MM.1S (cell line): ENCODE measurements at regions not wholly inside any gene's neighbourhood (a gene's known extent, or its start where the extent isn't known, plus 50 kb on each side); places are given as distances from the start of the nearest gene placed in this dataset.

Source experiments
- DNase-seq: peaks from one replicate; pipeline ENCODE4 v3.0.0-alpha.2; 2015
- H2AFZ ChIP-seq: fragments of 300-600 bp; sonication (generic); 2 replicates; pipeline ENCODE4 v1.6.0; 2016; ENCODE audit warnings: antibody characterized with exemption, low read length
- H3F3A ChIP-seq: fragments of 300-600 bp; sonication (generic); 2 replicates; pipeline ENCODE4 v1.6.1; 2016; ENCODE audit warnings: mild to moderate bottlenecking, antibody characterized with exemption, low read length, moderate library complexity, mixed read lengths; ENCODE audit not compliant: insufficient read depth
- H3K27ac ChIP-seq: fragments of 300-600 bp; sonication (generic); 2 replicates; pipeline ENCODE4 v1.5.1; 2016; ENCODE audit warnings: mild to moderate bottlenecking, low read length
- H3K27me3 ChIP-seq: fragments of 300-600 bp; sonication (generic); replicated peaks from 2 replicates; pipeline ENCODE4 v1.6.0; 2016; ENCODE audit warnings: low read length; ENCODE audit not compliant: insufficient read depth
- H3K36me3 ChIP-seq: fragments of 300-600 bp; sonication (generic); replicated peaks from 2 replicates; pipeline ENCODE4 v1.6.1; 2016; ENCODE audit warnings: mild to moderate bottlenecking, low read length, mixed read lengths; ENCODE audit not compliant: insufficient read depth
- H3K4me1 ChIP-seq: fragments of 300-600 bp; sonication (generic); 2 replicates; pipeline ENCODE4 v1.6.1; 2016; ENCODE audit warnings: low read length, mixed read lengths
- H3K4me2 ChIP-seq: fragments of 300-600 bp; sonication (generic); 2 replicates; pipeline ENCODE4 v1.6.0; 2016; ENCODE audit warnings: low read depth, low read length
- H3K4me3 ChIP-seq: fragments of 300-600 bp; sonication (generic); 2 replicates; pipeline ENCODE4 v1.5.1; 2016; ENCODE audit warnings: low read length, mixed read lengths
- H3K79me2 ChIP-seq: fragments of 300-600 bp; sonication (generic); 2 replicates; pipeline ENCODE4 v1.6.1; 2016; ENCODE audit warnings: mixed run types, low read length, mixed read lengths
- H3K9ac ChIP-seq: fragments of 300-600 bp; sonication (generic); 2 replicates; pipeline ENCODE4 v1.6.1; 2016; ENCODE audit warnings: low read length, mixed read lengths
- H3K9me2 ChIP-seq: fragments of 300-600 bp; sonication (generic); replicated peaks from 2 replicates; pipeline ENCODE4 v1.6.1; 2016; ENCODE audit warnings: mild to moderate bottlenecking, low read length, mixed read lengths; ENCODE audit not compliant: insufficient read depth
- H3K9me3 ChIP-seq: fragments of 300-600 bp; sonication (generic); replicated peaks from 2 replicates; pipeline ENCODE4 v1.6.1; 2016; ENCODE audit warnings: mild to moderate bottlenecking, low read length, mixed read lengths; ENCODE audit not compliant: insufficient read depth
- H4K20me1 ChIP-seq: fragments of 300-600 bp; sonication (generic); 2 replicates; pipeline ENCODE4 v1.6.1; 2016; ENCODE audit warnings: mild to moderate bottlenecking, low read length, moderate library complexity, mixed read lengths; ENCODE audit not compliant: insufficient read depth
- EZH2 ChIP-seq: fragments of 300-600 bp; sonication (generic); optimal IDR thresholded peaks from 2 replicates; pipeline ENCODE3; 2017; ENCODE audit warnings: low read depth, mild to moderate bottlenecking, antibody characterized with exemption, low read length, mixed read lengths
- EZH2phosphoT487 ChIP-seq: fragments of 300-600 bp; sonication (generic); IDR thresholded peaks from 2 replicates; pipeline ENCODE4 v1.6.1; 2018; ENCODE audit warnings: antibody characterized with exemption, low read length
- TF ChIP-seq, protein P1 (sequence below): fragments of 300-600 bp; sonication (generic); IDR thresholded peaks from 2 replicates; pipeline ENCODE4 v1.5.1; 2016; ENCODE audit warnings: antibody characterized with exemption, low read length, mixed read lengths

DNA sequence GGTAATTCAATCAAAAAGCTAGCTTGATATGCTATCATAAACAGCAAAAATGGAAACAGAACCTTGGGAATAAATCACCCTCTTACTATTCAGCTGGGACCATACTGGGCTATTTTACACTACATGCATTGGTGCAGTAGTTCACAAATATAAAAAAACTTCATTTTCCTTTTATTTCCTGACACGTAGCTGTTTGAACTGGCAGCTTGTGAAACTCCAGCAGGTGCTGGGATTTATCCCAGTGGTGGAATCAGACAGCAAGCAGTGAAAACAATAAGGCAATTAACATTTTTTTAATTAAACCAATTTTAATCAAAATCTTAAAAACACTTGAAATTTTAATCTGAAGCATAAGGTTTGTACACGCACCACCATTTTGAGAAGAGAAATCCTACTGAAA is 240.4 kb upstream of the IRX5 start:
- no peak overlapping the region for H3K9ac ChIP-seq
- no peaks in the 10 kb centered on the region for H3F3A ChIP-seq
- H3K27me3 ChIP-seq: no peaks in the 10 kb centered on the region
- TF ChIP-seq, protein P1, sequence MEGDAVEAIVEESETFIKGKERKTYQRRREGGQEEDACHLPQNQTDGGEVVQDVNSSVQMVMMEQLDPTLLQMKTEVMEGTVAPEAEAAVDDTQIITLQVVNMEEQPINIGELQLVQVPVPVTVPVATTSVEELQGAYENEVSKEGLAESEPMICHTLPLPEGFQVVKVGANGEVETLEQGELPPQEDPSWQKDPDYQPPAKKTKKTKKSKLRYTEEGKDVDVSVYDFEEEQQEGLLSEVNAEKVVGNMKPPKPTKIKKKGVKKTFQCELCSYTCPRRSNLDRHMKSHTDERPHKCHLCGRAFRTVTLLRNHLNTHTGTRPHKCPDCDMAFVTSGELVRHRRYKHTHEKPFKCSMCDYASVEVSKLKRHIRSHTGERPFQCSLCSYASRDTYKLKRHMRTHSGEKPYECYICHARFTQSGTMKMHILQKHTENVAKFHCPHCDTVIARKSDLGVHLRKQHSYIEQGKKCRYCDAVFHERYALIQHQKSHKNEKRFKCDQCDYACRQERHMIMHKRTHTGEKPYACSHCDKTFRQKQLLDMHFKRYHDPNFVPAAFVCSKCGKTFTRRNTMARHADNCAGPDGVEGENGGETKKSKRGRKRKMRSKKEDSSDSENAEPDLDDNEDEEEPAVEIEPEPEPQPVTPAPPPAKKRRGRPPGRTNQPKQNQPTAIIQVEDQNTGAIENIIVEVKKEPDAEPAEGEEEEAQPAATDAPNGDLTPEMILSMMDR: no peak
- TF ChIP-seq EZH2: no peak
- TF ChIP-seq EZH2phosphoT487: no peak
- H3K27ac ChIP-seq: no peak overlapping the region
- H3K4me2 ChIP-seq: no peak overlapping the region
- H3K9me2 ChIP-seq: no peaks in the 10 kb centered on the region
- no peaks in the 10 kb centered on the region for H3K9me3 ChIP-seq
- H2AFZ ChIP-seq: no peak overlapping the region
- no peak overlapping the region for H3K4me3 ChIP-seq
- no peaks in the 10 kb centered on the region for H3K79me2 ChIP-seq
- H3K36me3 ChIP-seq: no peaks in the 10 kb centered on the region
- no peaks in the 10 kb centered on the region for H4K20me1 ChIP-seq
- DNase-seq: no peak
- H3K4me1 ChIP-seq: no peaks in the 10 kb centered on the region

DNA sequence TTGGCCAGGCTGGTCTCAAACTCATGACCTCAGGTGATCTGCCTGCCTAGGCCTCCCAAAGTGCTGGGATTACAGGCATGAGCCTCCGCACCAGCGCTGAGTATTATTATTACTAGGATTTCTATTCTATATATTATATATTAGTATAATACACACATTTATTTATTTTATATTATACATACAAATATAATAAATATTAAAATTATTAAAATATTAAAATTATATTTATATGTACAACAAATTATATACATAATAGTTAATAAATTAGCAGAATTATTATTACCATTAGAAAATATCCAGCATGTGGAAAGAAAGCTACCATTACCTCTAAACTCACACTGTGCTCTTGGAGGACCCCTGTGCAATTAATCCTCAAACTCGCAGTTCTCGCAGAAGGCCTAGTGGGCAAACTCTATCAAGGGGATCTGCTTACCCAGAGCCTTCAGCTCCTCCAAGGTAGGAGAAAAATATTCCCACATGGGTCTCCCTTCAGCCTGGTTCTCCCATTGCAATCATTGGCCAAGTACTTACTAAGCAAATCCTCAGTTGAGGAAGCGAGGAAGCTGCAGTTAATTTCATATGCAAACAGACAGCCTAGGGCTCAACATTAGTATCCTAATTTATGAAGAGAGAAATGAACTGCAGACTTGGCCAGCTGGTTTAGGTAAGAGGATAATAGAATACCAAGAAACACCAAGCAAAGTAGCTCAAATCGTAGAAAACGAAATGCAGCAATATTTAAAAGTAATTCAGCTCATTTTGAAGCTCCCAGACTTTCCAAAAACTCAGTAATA is 241.4 kb upstream of the IRX5 start:
- DNase-seq: no peak
- Histone ChIP-seq H3K4me2 (no peak overlapping the region), H3K4me3 (no peak overlapping the region), H3K4me1 (no peaks in the 10 kb centered on the region), H3F3A (no peaks in the 10 kb centered on the region), H3K9ac (no peak overlapping the region), H3K27me3 (no peaks in the 10 kb centered on the region), H3K36me3 (no peaks in the 10 kb centered on the region), H3K27ac (no peak overlapping the region), H4K20me1 (no peaks in the 10 kb centered on the region), H3K79me2 (no peaks in the 10 kb centered on the region), H2AFZ (no peak overlapping the region), H3K9me2 (no peaks in the 10 kb centered on the region), H3K9me3 (no peaks in the 10 kb centered on the region)
- TF ChIP-seq, protein P1: no peak
- TF ChIP-seq EZH2phosphoT487 (no peak), EZH2 (no peak)

DNA sequence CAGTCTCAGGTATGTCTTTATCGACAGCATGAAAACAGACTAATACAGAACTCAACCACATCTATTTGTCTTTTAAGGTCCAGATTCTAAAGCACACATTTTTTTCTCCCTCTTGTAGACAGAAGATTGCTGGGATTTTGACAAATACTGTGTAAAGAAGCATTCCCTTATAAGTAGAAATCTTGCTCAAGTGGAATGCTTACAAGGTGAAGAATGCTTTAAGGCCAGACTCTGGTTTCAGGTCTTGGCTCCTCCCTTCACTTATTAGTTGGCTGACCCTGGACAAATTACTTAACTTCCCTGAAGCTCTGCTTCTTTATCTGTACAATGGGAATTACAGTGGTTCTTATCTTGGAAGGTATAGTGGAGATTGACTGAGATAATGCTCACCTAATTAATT is 242.3 kb upstream of the IRX5 start:
- Histone ChIP-seq H3K27me3 (no peaks in the 10 kb centered on the region), H2AFZ (no peak overlapping the region), H3K4me2 (no peak overlapping the region), H3K9ac (no peak overlapping the region), H3K79me2 (no peaks in the 10 kb centered on the region), H3K4me1 (no peaks in the 10 kb centered on the region), H3K4me3 (no peak overlapping the region), H3K9me3 (no peaks in the 10 kb centered on the region), H3K27ac (no peak overlapping the region), H3K36me3 (no peaks in the 10 kb centered on the region), H4K20me1 (no peaks in the 10 kb centered on the region), H3K9me2 (no peaks in the 10 kb centered on the region), H3F3A (no peaks in the 10 kb centered on the region)
- no peak for DNase-seq
- no peak for TF ChIP-seq EZH2phosphoT487
- TF ChIP-seq, protein P1: no peak
